GM21526 (cell line): ENCODE measurements at regions not wholly inside any gene's neighbourhood (a gene's known extent, or its start where the extent isn't known, plus 50 kb on each side); places are given as distances from the start of the nearest gene placed in this dataset.

Experiments used
- ATAC-seq: cut with Tn5 transposase; IDR thresholded peaks from one replicate; pipeline ENCODE4 v1.9.1; 2021; ENCODE audit warnings: moderate library complexity; ENCODE audit not compliant: unreplicated experiment, low FRiP score

DNA sequence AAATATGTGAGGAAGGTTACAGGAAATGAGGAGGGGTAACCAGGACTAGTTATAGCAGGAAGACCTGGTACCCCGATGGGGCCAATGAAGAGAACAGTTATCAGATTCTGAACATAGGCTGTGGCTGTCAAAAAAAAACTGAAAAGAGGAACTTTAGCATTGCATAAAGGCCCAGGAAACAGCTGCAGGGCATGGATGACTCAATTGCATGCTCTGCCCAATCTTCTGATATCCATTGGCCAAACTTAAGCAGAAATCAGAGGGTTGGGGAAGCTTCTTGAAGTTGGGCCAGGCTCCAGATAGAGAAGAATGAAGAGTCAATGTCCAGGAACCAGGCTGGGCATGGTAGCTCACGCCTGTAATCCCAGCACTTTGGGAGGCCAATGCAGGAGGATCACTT is 1222.4 kb upstream of the PRKX start:
- ATAC-seq: no peak

DNA sequence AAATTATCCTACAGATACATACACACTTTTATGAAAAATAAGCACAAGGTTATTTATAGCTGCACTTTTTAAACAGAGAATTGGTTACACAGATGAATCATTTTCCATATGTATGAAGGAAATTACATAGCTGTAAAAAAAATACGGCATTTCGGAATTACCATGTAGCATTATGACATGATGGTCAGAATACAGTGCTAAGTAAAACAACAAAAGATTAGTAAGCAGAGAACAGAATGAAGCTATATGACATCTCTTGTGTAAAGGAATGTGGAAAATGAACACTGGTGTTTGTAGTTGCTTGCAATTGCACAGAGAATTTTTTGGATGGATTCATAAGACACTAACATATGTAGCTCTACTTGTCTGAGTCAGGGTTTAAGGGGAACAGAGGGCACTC is 1222.0 kb upstream of the PRKX start:
- no peak for ATAC-seq

DNA sequence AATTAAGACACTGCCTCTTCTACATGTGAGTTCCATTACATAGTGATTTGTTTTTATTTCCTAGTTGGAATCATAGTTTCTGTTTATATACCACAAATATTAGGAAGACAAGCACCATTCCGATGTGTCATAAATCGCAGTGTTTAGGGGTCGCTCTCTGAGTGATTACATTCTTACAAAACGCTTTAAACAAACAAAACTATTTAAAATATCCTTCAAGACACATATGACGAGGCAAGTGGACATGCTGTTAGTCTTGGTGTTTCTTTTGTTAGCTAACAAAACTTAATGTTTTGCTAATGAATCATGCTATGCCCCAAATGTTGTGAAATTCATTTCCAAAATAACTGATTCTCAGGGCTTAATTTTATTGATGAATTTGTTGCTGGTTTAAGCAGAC is 1219.3 kb upstream of the PRKX start:
- no peak for ATAC-seq

GRCh38 chrX:4930426-4930825 is 1217.0 kb upstream of the PRKX start:
- no peak for ATAC-seq

DNA sequence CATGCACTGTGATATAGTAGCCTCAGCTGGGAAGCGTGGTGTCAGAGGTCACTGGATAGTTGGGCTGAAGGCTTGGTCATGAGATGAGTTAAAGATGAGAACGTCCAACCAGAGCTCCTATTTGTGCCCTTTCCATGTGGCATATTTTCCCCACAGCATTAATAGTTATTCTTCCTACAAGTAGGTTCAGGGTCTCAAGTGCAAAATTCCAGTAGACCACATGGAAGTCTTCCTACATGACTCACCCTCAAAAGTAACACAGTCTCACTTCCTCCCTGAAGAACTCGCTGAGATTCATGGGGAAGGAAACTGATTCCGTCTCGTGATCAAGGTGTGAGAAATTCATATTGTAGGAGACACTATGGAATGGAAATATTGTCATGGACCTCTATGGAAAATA is 1212.5 kb upstream of the PRKX start:
- ATAC-seq: no peak

DNA sequence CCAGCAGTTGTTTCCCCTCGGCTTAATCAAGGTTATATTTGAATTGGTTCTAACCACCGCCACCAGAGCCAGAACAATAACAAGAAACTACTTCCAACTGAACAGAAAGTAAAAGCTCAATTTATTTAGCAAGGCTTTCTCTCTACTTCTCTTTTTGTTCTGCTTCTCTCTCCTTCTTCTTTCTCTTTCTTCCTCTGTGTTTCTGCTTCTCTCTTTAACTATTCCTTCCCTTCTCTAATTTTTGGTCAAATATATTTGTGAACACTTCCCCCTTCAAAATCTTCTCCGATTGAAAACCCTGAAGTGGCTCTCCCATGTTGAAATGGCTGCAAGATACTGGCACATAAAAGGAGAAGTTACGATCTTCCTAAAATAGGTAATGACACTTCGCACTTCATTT is 1195.9 kb upstream of the PRKX start:
- ATAC-seq: no peak

- no peak for ATAC-seq
These were observed 1192.1 kb upstream of the PRKX start for GRCh38 chrX:4905576-4905975.

DNA sequence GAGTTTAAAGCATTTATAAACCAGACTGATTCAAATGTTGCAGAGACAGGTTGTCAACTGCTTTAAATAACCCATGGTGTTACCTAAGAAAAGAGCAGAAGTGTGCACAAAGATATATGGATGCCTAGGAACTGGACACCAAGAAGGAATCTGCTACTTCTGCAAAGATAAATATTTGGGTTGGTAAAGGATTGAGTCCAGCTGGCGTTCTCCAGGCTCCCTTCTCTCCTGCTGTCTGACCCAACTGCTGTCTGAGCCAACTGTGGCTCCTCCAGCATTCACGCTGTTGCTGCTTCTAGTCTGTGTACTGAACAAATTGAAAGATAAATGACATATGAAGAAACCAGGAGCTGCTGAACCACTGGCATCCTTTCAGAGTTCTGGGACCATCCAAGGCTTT is 1167.8 kb upstream of the PRKX start:
- no peak for ATAC-seq

GRCh38 chrX:4878640-4879039 is 1165.2 kb upstream of the PRKX start:
- ATAC-seq: no peak

GRCh38 chrX:4876268-4876667 is 1162.8 kb upstream of the PRKX start:
- no peak for ATAC-seq

- no peak for ATAC-seq
These were observed 1138.1 kb upstream of the PRKX start for GRCh38 chrX:4851534-4851933.

DNA sequence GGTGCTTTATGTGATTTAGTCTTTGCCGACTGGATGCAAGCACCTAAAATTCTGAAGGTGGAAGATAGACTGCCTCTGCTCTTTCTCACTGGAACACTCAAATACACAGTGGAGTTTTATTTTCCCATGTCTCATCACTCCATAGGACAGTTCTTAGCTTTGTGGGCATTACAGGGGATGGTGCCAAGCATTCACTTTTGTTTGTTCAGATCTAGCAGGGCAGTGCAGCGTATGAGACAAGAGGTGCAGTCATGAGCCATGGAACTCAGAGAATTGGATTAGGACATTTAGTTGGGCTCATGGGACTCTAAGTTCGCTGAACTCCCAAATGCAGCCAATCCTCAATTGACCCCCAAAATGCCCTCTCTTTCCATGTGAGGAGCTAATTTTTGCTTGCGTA is 1136.9 kb upstream of the PRKX start:
- no peak for ATAC-seq

DNA sequence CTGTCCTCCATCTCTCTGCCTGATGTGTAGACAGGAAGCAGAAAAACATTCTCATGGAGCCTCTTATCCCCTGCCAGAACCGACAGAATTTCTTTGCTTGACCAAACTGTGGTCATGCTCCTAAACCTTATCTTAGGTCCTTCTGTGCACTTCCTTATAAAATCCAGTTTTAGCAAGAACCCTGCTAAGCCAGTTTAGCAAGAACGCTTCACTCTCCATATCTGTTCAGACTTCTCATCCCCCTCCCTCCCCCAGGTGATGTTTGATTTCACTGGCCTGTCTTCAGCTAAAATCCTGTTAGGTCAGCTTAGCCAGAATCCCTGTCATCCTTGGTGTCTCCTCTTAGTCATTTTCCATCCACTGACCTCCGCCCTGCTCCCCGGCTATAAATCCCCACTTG is 1130.9 kb upstream of the PRKX start:
- ATAC-seq: no peak

- ATAC-seq: no peak
These were observed 1127.8 kb upstream of the PRKX start for GRCh38 chrX:4841216-4841745.

DNA sequence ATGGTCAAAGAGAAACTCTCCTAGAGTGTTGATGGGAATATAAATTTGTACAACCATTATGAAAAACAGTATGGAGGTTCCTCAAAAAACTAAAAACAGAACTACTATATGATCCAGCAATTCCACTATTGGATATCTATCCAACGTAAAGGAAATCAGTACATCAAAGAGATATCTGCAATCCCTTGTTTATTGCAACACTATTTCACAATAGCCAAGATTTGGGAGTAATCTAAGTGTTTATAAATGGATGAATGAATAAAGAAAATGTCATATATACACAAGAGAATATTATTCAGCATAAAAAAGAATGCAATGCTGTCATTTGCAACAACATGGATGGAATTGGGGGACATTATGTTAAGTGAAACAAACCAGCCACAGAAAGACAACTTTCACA is 1118.1 kb upstream of the PRKX start:
- no peak for ATAC-seq

- no peak for ATAC-seq
These were observed 1117.6 kb upstream of the PRKX start for GRCh38 chrX:4830880-4831557.

DNA sequence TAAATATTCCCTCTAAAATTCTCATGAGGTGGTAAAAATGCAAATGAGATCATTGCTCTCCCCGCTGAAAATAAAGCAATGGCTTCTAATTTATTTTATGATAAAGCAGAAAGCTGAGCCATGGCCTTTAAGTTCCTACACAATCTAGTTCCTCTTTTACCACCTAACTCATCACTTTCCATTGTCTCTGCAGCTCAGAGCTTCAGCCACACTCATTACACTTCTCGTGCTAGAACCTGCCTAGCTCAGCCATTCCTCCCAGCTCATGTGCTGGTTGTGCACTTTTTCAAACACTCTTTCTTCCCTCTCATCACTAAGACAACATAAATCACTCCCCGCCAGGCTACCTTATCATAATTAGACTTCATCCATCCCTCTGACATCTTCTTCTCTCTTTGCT is 1112.1 kb upstream of the PRKX start:
- no peak for ATAC-seq

GRCh38 chrX:4809571-4809970 is 1096.1 kb upstream of the PRKX start:
- no peak for ATAC-seq

- ATAC-seq: no peak
These were observed 1092.1 kb upstream of the PRKX start for GRCh38 chrX:4805502-4805901.

DNA sequence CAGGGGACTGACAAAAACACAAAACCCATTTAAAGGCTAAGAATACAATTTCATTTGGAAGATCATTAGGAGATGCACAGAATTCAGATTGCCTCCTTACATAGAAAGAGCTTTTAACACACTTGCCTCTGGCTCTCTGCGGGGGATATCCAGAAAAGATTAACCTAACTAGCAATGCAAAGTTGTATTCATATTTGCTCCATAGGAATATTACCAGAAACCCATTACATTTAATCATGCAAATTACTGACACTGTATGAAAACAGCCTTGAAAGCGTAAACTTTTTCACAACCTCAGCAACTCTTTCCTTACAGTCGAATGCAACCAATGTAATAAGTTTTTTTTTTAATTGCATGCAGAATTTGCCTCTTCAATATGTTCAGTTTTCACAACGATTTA is 1087.3 kb upstream of the PRKX start:
- no peak for ATAC-seq

DNA sequence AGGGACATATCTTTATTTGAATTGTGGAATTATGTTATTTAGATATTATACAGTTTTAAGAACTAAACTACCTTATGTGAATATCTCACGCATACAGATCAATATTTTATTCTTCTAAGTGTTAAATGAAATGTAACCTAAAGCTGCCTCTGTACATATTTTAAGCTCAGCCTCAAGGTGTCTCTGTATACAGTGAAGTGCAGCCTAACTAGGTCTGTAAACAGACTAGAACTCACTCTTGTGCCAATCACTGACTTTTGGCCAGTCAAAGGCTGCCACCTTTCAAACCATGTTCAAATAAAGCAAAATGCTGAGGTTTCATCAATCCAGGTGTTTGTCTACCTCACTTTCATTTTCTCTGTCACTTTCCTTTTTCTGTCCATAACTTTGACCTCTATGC is 1074.5 kb upstream of the PRKX start:
- no peak for ATAC-seq

- ATAC-seq: no peak
These were observed 1051.4 kb upstream of the PRKX start for GRCh38 chrX:4764888-4765287.

- ATAC-seq: no peak
These were observed 1048.7 kb upstream of the PRKX start for GRCh38 chrX:4762196-4762595.
